ENCODE measurements at regions not wholly inside any gene's neighbourhood (a gene's known extent, or its start where the extent isn't known, plus 50 kb on each side); places are given as distances from the start of the nearest gene placed in this dataset.

- Histone ChIP-seq H3K9me1 (replicated peaks; ENCODE audit: control insufficient read depth, extremely low read depth, insufficient read depth, low read length) (no peaks in the 10 kb centered on the region), H3K4me1 (ENCODE audit: control insufficient read depth, extremely low read depth, insufficient read depth, low read length) (peaks cover 20% of the 10 kb centered on the region), H3K27me3 (ENCODE audit: control insufficient read depth in 2 of 2, insufficient read depth in 2 of 2, low read length in 2 of 2) (no peaks in the 10 kb centered on the region), H3K9ac (replicated peaks; ENCODE audit: extremely low read depth, insufficient read depth, low read length) (no peak overlapping the region), H2AFZ (ENCODE audit: low read depth, low read length) (no peak overlapping the region), H3K9me3 (replicated peaks; ENCODE audit: control insufficient read depth, insufficient read depth, low read length) (no peaks in the 10 kb centered on the region), H4K20me1 (replicated peaks; ENCODE audit: control insufficient read depth, extremely low read depth, insufficient read depth, low read length) (no peaks in the 10 kb centered on the region), H3K4me2 (ENCODE audit: insufficient read depth, low read length) (no peak overlapping the region), H3K27ac (ENCODE audit: insufficient read depth, low read depth, low read length) (no peak overlapping the region), H3K4me3 (replicated peaks in 1 of 3; ENCODE audit: insufficient read depth in 1 of 3, low read depth in 1 of 3, low read length in 3 of 3) (no peak overlapping the region), H3K79me2 (ENCODE audit: control insufficient read depth, insufficient read depth, low read length) (no peaks in the 10 kb centered on the region), H3K36me3 (ENCODE audit: control insufficient read depth in 2 of 2, extremely low read depth in 1 of 2, insufficient read depth in 2 of 2, low read length in 2 of 2) (no peaks in the 10 kb centered on the region)
- ChIA-PET CTCF (no interaction called here), POLR2A (no interaction called here)
- intact Hi-C loops (cut with micrococcal nuclease) (loop anchor here (10.0 kb wide), 1 partner anchor 276 kb away; no protein-coding TSS in a partner anchor), dilution Hi-C loops (cut with MboI; ENCODE audit: extremely low pct_ligation_motif_present, low sequenced_read_pairs) (no loop called here)
- no peak for TF ChIP-seq POLR2AphosphoS5 (IDR thresholded peaks at IDR 0.05; ENCODE audit: insufficient read depth, low read depth, low read length)
- no peak for TF ChIP-seq POLR2A (IDR thresholded peaks at IDR 0.05; ENCODE audit: low read depth, low read length)
- TF ChIP-seq EZH2 (IDR thresholded peaks at IDR 0.05; ENCODE audit: borderline replicate concordance, low read depth, low read length, severe bottlenecking): no peak
- TF ChIP-seq JUN (IDR thresholded peaks at IDR 0.05; ENCODE audit: borderline replicate concordance, insufficient read depth, insufficient read length, low read depth): no peak
- no peak for TF ChIP-seq GATA2 (IDR thresholded peaks at IDR 0.05; ENCODE audit: insufficient read depth, insufficient read length, low read depth, low read length)
- TF ChIP-seq, protein P1, sequence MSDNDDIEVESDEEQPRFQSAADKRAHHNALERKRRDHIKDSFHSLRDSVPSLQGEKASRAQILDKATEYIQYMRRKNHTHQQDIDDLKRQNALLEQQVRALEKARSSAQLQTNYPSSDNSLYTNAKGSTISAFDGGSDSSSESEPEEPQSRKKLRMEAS (IDR thresholded peaks at IDR 0.05; ENCODE audit: insufficient read depth, insufficient read length): no peak
- TF ChIP-seq FOS (IDR thresholded peaks at IDR 0.05; ENCODE audit: borderline replicate concordance, insufficient read depth, low read length): no peak
- no peak for TF ChIP-seq MYC (IDR thresholded peaks at IDR 0.05; ENCODE audit: low read depth, low read length)
- TF ChIP-seq, protein P2, sequence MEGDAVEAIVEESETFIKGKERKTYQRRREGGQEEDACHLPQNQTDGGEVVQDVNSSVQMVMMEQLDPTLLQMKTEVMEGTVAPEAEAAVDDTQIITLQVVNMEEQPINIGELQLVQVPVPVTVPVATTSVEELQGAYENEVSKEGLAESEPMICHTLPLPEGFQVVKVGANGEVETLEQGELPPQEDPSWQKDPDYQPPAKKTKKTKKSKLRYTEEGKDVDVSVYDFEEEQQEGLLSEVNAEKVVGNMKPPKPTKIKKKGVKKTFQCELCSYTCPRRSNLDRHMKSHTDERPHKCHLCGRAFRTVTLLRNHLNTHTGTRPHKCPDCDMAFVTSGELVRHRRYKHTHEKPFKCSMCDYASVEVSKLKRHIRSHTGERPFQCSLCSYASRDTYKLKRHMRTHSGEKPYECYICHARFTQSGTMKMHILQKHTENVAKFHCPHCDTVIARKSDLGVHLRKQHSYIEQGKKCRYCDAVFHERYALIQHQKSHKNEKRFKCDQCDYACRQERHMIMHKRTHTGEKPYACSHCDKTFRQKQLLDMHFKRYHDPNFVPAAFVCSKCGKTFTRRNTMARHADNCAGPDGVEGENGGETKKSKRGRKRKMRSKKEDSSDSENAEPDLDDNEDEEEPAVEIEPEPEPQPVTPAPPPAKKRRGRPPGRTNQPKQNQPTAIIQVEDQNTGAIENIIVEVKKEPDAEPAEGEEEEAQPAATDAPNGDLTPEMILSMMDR (IDR thresholded peaks at IDR 0.05; ENCODE audit: extremely low read depth in 1 of 2, insufficient read depth in 1 of 2, low read depth in 1 of 2, low read length in 2 of 2): no peak
- DNase-seq (ENCODE audit: low read depth, low spot score) (no peak), FAIRE-seq (no peak)
- BruUV-seq (replicated peaks): no TSS peak
Observed at GRCh38 chrY:16959071-16959470, 920.9 kb downstream of the CDY2B start.
